Neural progenitor cell (in vitro differentiated cells): ENCODE measurements at regions not wholly inside any gene's neighbourhood (a gene's known extent, or its start where the extent isn't known, plus 50 kb on each side); places are given as distances from the start of the nearest gene placed in this dataset.

ENCODE experiments used
- DNase-seq: peaks from one replicate; pipeline ENCODE4 v3.0.0-alpha.2; 2016; ENCODE audit warnings: low spot score
- H2AFZ ChIP-seq: fragments of 200-600 bp; sonication (generic); replicated peaks from 2 replicates; pipeline ENCODE4 v1.6.1; 2016; ENCODE audit warnings: antibody characterized with exemption
- H3F3A ChIP-seq: fragments of 200-600 bp; sonication (generic); 2 replicates; pipeline ENCODE4 v1.6.1; 2016; ENCODE audit warnings: antibody characterized with exemption, low read depth
- H3K27ac ChIP-seq: fragments of 200-600 bp; sonication (generic); 2 replicates; pipeline ENCODE4 v1.5.1; 2016; ENCODE audit warnings: mild to moderate bottlenecking
- H3K27me3 ChIP-seq: fragments of 200-600 bp; sonication (generic); 2 replicates; pipeline ENCODE4 v1.6.1; 2016; ENCODE audit warnings: mild to moderate bottlenecking, moderate library complexity
- H3K36me3 ChIP-seq: fragments of 200-600 bp; sonication (generic); 2 replicates; pipeline ENCODE4 v1.5.1; 2016
- H3K4me1 ChIP-seq: fragments of 200-600 bp; sonication (generic); 2 replicates; pipeline ENCODE4 v1.6.1; 2016; ENCODE audit warnings: mixed run types
- H3K4me2 ChIP-seq: fragments of 200-600 bp; sonication (generic); 2 replicates; pipeline ENCODE4 v1.6.1; 2016
- H3K4me3 ChIP-seq: fragments of 200-600 bp; sonication (generic); 2 replicates; pipeline ENCODE4 v1.5.1; 2016
- H3K79me2 ChIP-seq: fragments of 200-600 bp; sonication (generic); 2 replicates; pipeline ENCODE4 v1.6.1; 2016; ENCODE audit warnings: low read depth
- H3K9ac ChIP-seq: fragments of 200-600 bp; sonication (generic); 2 replicates; pipeline ENCODE4 v1.6.1; 2016
- H3K9me3 ChIP-seq: fragments of 200-600 bp; sonication (generic); 2 replicates; pipeline ENCODE4 v1.5.1; 2016; ENCODE audit warnings: low read depth
- H4K20me1 ChIP-seq: fragments of 200-600 bp; sonication (generic); 2 replicates; pipeline ENCODE4 v1.6.1; 2016; ENCODE audit warnings: low read depth
- H3K27ac Mint-ChIP-seq: 3 replicates; pipeline ENCODE4 v1.8.0; 2021; ENCODE audit warnings: mixed read lengths
- H3K27me3 Mint-ChIP-seq: 2 replicates; pipeline ENCODE4 v1.8.0; 2022; ENCODE audit warnings: low read depth, mild to moderate bottlenecking, inconsistent platforms, moderate library complexity, mixed read lengths; ENCODE audit not compliant: insufficient read depth
- H3K36me3 Mint-ChIP-seq: 3 replicates; pipeline ENCODE4 v1.8.0; 2021; ENCODE audit warnings: mixed read lengths
- H3K4me1 Mint-ChIP-seq: 3 replicates; pipeline ENCODE4 v1.8.0; 2021; ENCODE audit warnings: mixed read lengths
- H3K4me3 Mint-ChIP-seq: 3 replicates; pipeline ENCODE4 v1.8.0; 2021; ENCODE audit warnings: mild to moderate bottlenecking, moderate library complexity, mixed read lengths
- H3K9me3 Mint-ChIP-seq: 3 replicates; pipeline ENCODE4 v1.8.0; 2020; ENCODE audit warnings: mixed read lengths
- EZH2 ChIP-seq: fragments of 200-600 bp; sonication (generic); IDR thresholded peaks from 2 replicates; pipeline ENCODE4 v1.6.1; 2017; ENCODE audit warnings: antibody characterized with exemption, mild to moderate bottlenecking, moderate library complexity
- EZH2phosphoT487 ChIP-seq: fragments of 200-600 bp; sonication (generic); IDR thresholded peaks from 2 replicates; pipeline ENCODE4 v1.6.1; 2017; ENCODE audit warnings: antibody characterized with exemption
- TF ChIP-seq, protein P1 (sequence below): fragments of 200-600 bp; sonication (generic); IDR thresholded peaks from 2 replicates; pipeline ENCODE4 v1.5.1; 2017; ENCODE audit warnings: antibody characterized with exemption, mild to moderate bottlenecking

DNA sequence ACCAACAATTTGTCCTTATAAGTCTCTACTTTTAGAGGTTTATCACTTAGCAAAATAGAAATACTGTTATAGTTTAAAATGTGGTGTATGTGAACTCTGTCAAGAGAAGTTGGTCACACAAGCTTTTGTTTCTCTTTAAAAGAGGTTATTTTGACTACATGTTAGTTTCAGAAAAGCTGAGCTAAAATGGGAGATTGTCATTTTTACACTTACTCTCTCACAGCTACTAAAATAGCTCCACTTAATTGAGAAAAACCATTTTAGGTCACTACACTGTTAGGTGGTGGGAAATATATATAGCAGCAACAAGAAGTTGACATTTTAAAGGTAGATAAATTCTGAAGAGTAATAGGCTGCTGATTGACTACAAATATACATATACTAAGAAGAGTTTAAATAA lies 161.5 kb upstream of the KCNJ3 start:
- peaks cover 2% of the 10 kb centered on the region for H3K27me3 Mint-ChIP-seq
- H4K20me1 ChIP-seq = no peaks in the 10 kb centered on the region
- TF ChIP-seq, protein P1, sequence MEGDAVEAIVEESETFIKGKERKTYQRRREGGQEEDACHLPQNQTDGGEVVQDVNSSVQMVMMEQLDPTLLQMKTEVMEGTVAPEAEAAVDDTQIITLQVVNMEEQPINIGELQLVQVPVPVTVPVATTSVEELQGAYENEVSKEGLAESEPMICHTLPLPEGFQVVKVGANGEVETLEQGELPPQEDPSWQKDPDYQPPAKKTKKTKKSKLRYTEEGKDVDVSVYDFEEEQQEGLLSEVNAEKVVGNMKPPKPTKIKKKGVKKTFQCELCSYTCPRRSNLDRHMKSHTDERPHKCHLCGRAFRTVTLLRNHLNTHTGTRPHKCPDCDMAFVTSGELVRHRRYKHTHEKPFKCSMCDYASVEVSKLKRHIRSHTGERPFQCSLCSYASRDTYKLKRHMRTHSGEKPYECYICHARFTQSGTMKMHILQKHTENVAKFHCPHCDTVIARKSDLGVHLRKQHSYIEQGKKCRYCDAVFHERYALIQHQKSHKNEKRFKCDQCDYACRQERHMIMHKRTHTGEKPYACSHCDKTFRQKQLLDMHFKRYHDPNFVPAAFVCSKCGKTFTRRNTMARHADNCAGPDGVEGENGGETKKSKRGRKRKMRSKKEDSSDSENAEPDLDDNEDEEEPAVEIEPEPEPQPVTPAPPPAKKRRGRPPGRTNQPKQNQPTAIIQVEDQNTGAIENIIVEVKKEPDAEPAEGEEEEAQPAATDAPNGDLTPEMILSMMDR = no peak
- TF ChIP-seq EZH2phosphoT487 (no peak), EZH2 (no peak)
- no peak overlapping the region for H3K4me3 Mint-ChIP-seq
- no peak overlapping the region for H3K27ac Mint-ChIP-seq
- no peaks in the 10 kb centered on the region for H3K27me3 ChIP-seq
- H3K4me2 ChIP-seq = no peak overlapping the region
- H3K4me1 Mint-ChIP-seq = peaks cover 4% of the 10 kb centered on the region
- no peak overlapping the region for H3K4me3 ChIP-seq
- H2AFZ ChIP-seq = no peak overlapping the region
- no peak for DNase-seq
- no peak overlapping the region for H3K27ac ChIP-seq
- no peaks in the 10 kb centered on the region for H3K4me1 ChIP-seq
- H3K36me3 Mint-ChIP-seq = no peaks in the 10 kb centered on the region
- no peak overlapping the region for H3K9ac ChIP-seq
- no peaks in the 10 kb centered on the region for H3K9me3 ChIP-seq
- no peaks in the 10 kb centered on the region for H3K79me2 ChIP-seq
- no peaks in the 10 kb centered on the region for H3K36me3 ChIP-seq
- no peaks in the 10 kb centered on the region for H3K9me3 Mint-ChIP-seq
- H3F3A ChIP-seq = no peaks in the 10 kb centered on the region

- Mint-ChIP-seq H3K27ac (no peak overlapping the region), H3K27me3 (peaks cover 2% of the 10 kb centered on the region), H3K9me3 (no peaks in the 10 kb centered on the region), H3K36me3 (no peaks in the 10 kb centered on the region), H3K4me1 (peaks cover 4% of the 10 kb centered on the region), H3K4me3 (no peak overlapping the region)
- no peaks in the 10 kb centered on the region for H3K9me3 ChIP-seq
- H3K4me3 ChIP-seq = no peak overlapping the region
- H3K9ac ChIP-seq = no peak overlapping the region
- H4K20me1 ChIP-seq = no peaks in the 10 kb centered on the region
- no peaks in the 10 kb centered on the region for H3K27me3 ChIP-seq
- H2AFZ ChIP-seq = peak overlapping the region; percentile 41
- no peak overlapping the region for H3K4me2 ChIP-seq
- TF ChIP-seq, protein P1 = no peak
- no peak for TF ChIP-seq EZH2phosphoT487
- no peak for TF ChIP-seq EZH2
- no peaks in the 10 kb centered on the region for H3K79me2 ChIP-seq
- H3K36me3 ChIP-seq = no peaks in the 10 kb centered on the region
- H3F3A ChIP-seq = no peaks in the 10 kb centered on the region
- no peak overlapping the region for H3K27ac ChIP-seq
- no peaks in the 10 kb centered on the region for H3K4me1 ChIP-seq
- DNase-seq = no peak
Observed at GRCh38 chr2:154537843-154538450, 160.5 kb upstream of the KCNJ3 start.

GRCh38 chr2:154546341-154546740 lies 152.2 kb upstream of the KCNJ3 start:
- no peak overlapping the region for H3K9ac ChIP-seq
- DNase-seq = no peak
- H3F3A ChIP-seq = no peaks in the 10 kb centered on the region
- Mint-ChIP-seq H3K27ac (no peak overlapping the region), H3K4me1 (no peaks in the 10 kb centered on the region), H3K4me3 (no peak overlapping the region), H3K27me3 (no peaks in the 10 kb centered on the region), H3K36me3 (no peaks in the 10 kb centered on the region), H3K9me3 (peaks cover 19% of the 10 kb centered on the region)
- no peaks in the 10 kb centered on the region for H3K79me2 ChIP-seq
- no peaks in the 10 kb centered on the region for H3K36me3 ChIP-seq
- no peaks in the 10 kb centered on the region for H3K4me1 ChIP-seq
- H3K4me2 ChIP-seq = no peak overlapping the region
- no peaks in the 10 kb centered on the region for H3K27me3 ChIP-seq
- H3K9me3 ChIP-seq = no peaks in the 10 kb centered on the region
- no peaks in the 10 kb centered on the region for H4K20me1 ChIP-seq
- H3K27ac ChIP-seq = no peak overlapping the region
- H2AFZ ChIP-seq = no peak overlapping the region
- H3K4me3 ChIP-seq = no peak overlapping the region
- TF ChIP-seq, protein P1 = no peak
- no peak for TF ChIP-seq EZH2phosphoT487
- TF ChIP-seq EZH2 = no peak
